ENCODE measurements at regions not wholly inside any gene's neighbourhood (a gene's known extent, or its start where the extent isn't known, plus 50 kb on each side); places are given as distances from the start of the nearest gene placed in this dataset.

DNA sequence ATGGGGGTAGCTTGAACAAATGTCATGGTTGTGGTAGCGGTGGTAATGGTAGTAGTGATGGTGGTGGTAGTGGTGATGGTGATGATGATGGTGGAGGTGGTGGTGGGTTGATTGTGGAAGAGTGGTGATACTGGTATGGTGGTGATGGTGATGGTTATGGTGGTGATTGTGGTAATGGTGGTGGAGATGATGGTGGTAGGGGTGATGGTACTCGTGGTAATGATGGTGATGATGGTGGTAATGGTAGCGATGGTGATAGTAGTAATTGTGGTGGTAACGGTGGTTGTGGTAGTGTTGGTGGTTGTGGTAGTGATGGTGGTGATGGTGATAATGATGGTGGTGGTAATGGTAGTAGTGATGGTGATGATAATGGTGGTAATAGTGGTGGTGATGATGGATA is 65.7 kb upstream of the SDK1 start:
- ChIA-PET CTCF (interaction anchor here (0.5 to 1.3 kb wide), 2 partner anchors 37 to 1895 kb away, joined by 3 read pairs; no protein-coding TSS in a partner anchor), POLR2A (no interaction called here)
- Histone ChIP-seq H3K9me3 (ENCODE audit: control extremely low read depth in 1 of 5, control insufficient read depth in 4 of 5, insufficient read depth in 2 of 5, low read depth in 1 of 5, low read length in 4 of 5) (peaks cover 0 to 14% (median 4%) of the 10 kb centered on the region in 5 experiments), H3K27me3 (replicated peaks in 2 of 5; ENCODE audit: control insufficient read depth in 4 of 5, insufficient read depth in 5 of 5, low read length in 4 of 5) (no peaks in the 10 kb centered on the region), H3K4me1 (ENCODE audit: control extremely low read depth in 1 of 4, control insufficient read depth in 4 of 4, insufficient read depth in 4 of 4, low read length in 3 of 4) (no peaks in the 10 kb centered on the region), H3K36me3 (ENCODE audit: control insufficient read depth in 4 of 4, insufficient read depth in 4 of 4, low read length in 3 of 4) (no peaks in the 10 kb centered on the region), H3K4me3 (ENCODE audit: control insufficient read depth in 1 of 7, extremely low read depth in 1 of 7, insufficient read depth in 4 of 7, low read depth in 2 of 7, low read length in 6 of 7) (no peak overlapping the region), H3K27ac (ENCODE audit: insufficient read depth in 1 of 2, low read depth in 1 of 2, low read length in 2 of 2, poor library complexity in 1 of 2, severe bottlenecking in 2 of 2) (no peak overlapping the region)
- DNase-seq: no peak
- WGBS (ENCODE audit: insufficient coverage): 100% methylated on average over 4 of the region's 4 CpGs

- H3K27ac ChIP-seq (ENCODE audit: insufficient read depth in 1 of 2, low read depth in 1 of 2, low read length in 2 of 2, poor library complexity in 1 of 2, severe bottlenecking in 2 of 2): no peak overlapping the region
- no peaks in the 10 kb centered on the region for H3K27me3 ChIP-seq (replicated peaks in 2 of 5; ENCODE audit: control insufficient read depth in 4 of 5, insufficient read depth in 5 of 5, low read length in 4 of 5)
- H3K4me3 ChIP-seq (ENCODE audit: control insufficient read depth in 1 of 7, extremely low read depth in 1 of 7, insufficient read depth in 4 of 7, low read depth in 2 of 7, low read length in 6 of 7): no peak overlapping the region
- ChIA-PET POLR2A (no interaction called here), CTCF (interaction anchor here (1.3 kb wide), 1 partner anchor 36 kb away, joined by 3 read pairs; no protein-coding TSS in a partner anchor)
- no peak for DNase-seq
- H3K9me3 ChIP-seq (ENCODE audit: control extremely low read depth in 1 of 5, control insufficient read depth in 4 of 5, insufficient read depth in 2 of 5, low read depth in 1 of 5, low read length in 4 of 5): peaks cover 0 to 14% (median 4%) of the 10 kb centered on the region in 5 experiments
- H3K4me1 ChIP-seq (ENCODE audit: control extremely low read depth in 1 of 4, control insufficient read depth in 4 of 4, insufficient read depth in 4 of 4, low read length in 3 of 4): no peaks in the 10 kb centered on the region
- H3K36me3 ChIP-seq (ENCODE audit: control insufficient read depth in 4 of 4, insufficient read depth in 4 of 4, low read length in 3 of 4): no peaks in the 10 kb centered on the region
Measured at GRCh38 chr7:3236268-3236667, 64.8 kb upstream of the SDK1 start.

GRCh38 chr7:3238525-3239210 is 62.4 kb upstream of the SDK1 start:
- Histone ChIP-seq H3K9me3 (ENCODE audit: control extremely low read depth in 1 of 5, control insufficient read depth in 4 of 5, insufficient read depth in 2 of 5, low read depth in 1 of 5, low read length in 4 of 5) (peaks cover 0 to 14% (median 4%) of the 10 kb centered on the region in 5 experiments), H3K4me1 (ENCODE audit: control extremely low read depth in 1 of 4, control insufficient read depth in 4 of 4, insufficient read depth in 4 of 4, low read length in 3 of 4) (no peaks in the 10 kb centered on the region), H3K4me3 (ENCODE audit: control insufficient read depth in 1 of 7, extremely low read depth in 1 of 7, insufficient read depth in 4 of 7, low read depth in 2 of 7, low read length in 6 of 7) (no peak overlapping the region), H3K36me3 (ENCODE audit: control insufficient read depth in 4 of 4, insufficient read depth in 4 of 4, low read length in 3 of 4) (no peaks in the 10 kb centered on the region), H3K27ac (ENCODE audit: insufficient read depth in 1 of 2, low read depth in 1 of 2, low read length in 2 of 2, poor library complexity in 1 of 2, severe bottlenecking in 2 of 2) (no peak overlapping the region), H3K27me3 (replicated peaks in 2 of 5; ENCODE audit: control insufficient read depth in 4 of 5, insufficient read depth in 5 of 5, low read length in 4 of 5) (no peaks in the 10 kb centered on the region)
- ChIA-PET POLR2A (no interaction called here), CTCF (interaction anchor here (0.8 kb wide), 1 partner anchor 20 kb away, joined by 3 read pairs; no protein-coding TSS in a partner anchor)
- no peak for DNase-seq
- 100% methylated on average over 1 of the region's 3 CpGs for WGBS (ENCODE audit: insufficient coverage)

- POLR2A ChIA-PET: no interaction called here
- H3K4me3 ChIP-seq (ENCODE audit: control insufficient read depth in 1 of 7, extremely low read depth in 1 of 7, insufficient read depth in 4 of 7, low read depth in 2 of 7, low read length in 6 of 7): no peak overlapping the region
- H3K4me1 ChIP-seq (ENCODE audit: control extremely low read depth in 1 of 4, control insufficient read depth in 4 of 4, insufficient read depth in 4 of 4, low read length in 3 of 4): no peaks in the 10 kb centered on the region
- no peaks in the 10 kb centered on the region for H3K27me3 ChIP-seq (replicated peaks in 2 of 5; ENCODE audit: control insufficient read depth in 4 of 5, insufficient read depth in 5 of 5, low read length in 4 of 5)
- no peaks in the 10 kb centered on the region for H3K36me3 ChIP-seq (ENCODE audit: control insufficient read depth in 4 of 4, insufficient read depth in 4 of 4, low read length in 3 of 4)
- CTCF ChIA-PET: no interaction called here
- DNase-seq: no peak
- H3K27ac ChIP-seq (ENCODE audit: insufficient read depth in 1 of 2, low read depth in 1 of 2, low read length in 2 of 2, poor library complexity in 1 of 2, severe bottlenecking in 2 of 2): no peak overlapping the region
- peaks cover 0 to 14% (median 4%) of the 10 kb centered on the region in 5 experiments for H3K9me3 ChIP-seq (ENCODE audit: control extremely low read depth in 1 of 5, control insufficient read depth in 4 of 5, insufficient read depth in 2 of 5, low read depth in 1 of 5, low read length in 4 of 5)
- 97% methylated on average over 9 of the region's 12 CpGs for WGBS (ENCODE audit: insufficient coverage)
Measured at GRCh38 chr7:3239291-3239691, 61.8 kb upstream of the SDK1 start.

DNA sequence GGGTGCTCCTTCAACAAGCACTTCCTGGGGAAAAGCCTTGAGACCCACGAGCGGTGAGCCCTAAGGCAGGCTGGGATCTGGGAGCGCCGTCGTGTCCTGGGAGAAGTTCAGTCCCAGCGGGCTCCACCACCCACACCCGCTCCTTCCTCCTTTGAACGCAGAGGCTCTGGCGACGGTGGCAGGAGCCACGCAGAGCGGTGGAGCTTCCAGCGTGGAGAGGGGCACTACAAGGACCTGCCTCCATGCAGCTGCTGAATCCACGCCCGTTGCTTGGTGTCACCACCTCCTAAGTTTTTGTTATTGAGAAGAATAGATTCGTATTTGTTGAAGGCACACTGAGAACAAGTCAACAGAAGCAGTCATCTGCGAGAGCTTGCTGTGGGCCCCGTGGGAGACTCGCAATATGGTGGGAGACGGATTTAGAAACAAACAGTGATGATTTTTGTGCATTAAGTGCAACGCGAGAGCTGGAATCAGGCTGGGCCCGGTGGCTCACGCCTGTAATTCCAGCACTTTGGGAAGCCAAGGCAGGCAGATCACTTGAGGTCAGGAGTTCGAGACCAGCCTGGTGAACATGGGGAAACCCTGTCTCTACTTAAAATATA is 60.1 kb upstream of the SDK1 start:
- 95% methylated on average over 21 of the region's 25 CpGs for WGBS (ENCODE audit: insufficient coverage)
- H3K27ac ChIP-seq (ENCODE audit: insufficient read depth in 1 of 2, low read depth in 1 of 2, low read length in 2 of 2, poor library complexity in 1 of 2, severe bottlenecking in 2 of 2): no peak overlapping the region
- no peaks in the 10 kb centered on the region for H3K36me3 ChIP-seq (ENCODE audit: control insufficient read depth in 4 of 4, insufficient read depth in 4 of 4, low read length in 3 of 4)
- H3K27me3 ChIP-seq (replicated peaks in 2 of 5; ENCODE audit: control insufficient read depth in 4 of 5, insufficient read depth in 5 of 5, low read length in 4 of 5): no peaks in the 10 kb centered on the region
- H3K9me3 ChIP-seq (ENCODE audit: control extremely low read depth in 1 of 5, control insufficient read depth in 4 of 5, insufficient read depth in 2 of 5, low read depth in 1 of 5, low read length in 4 of 5): peaks cover 0 to 8% (median 5%) of the 10 kb centered on the region in 5 experiments
- H3K4me1 ChIP-seq (ENCODE audit: control extremely low read depth in 1 of 4, control insufficient read depth in 4 of 4, insufficient read depth in 4 of 4, low read length in 3 of 4): no peaks in the 10 kb centered on the region
- H3K4me3 ChIP-seq (ENCODE audit: control insufficient read depth in 1 of 7, extremely low read depth in 1 of 7, insufficient read depth in 4 of 7, low read depth in 2 of 7, low read length in 6 of 7): no peak overlapping the region
- CTCF ChIA-PET: interaction anchor here (1.4 kb wide), 1 partner anchor 16 kb away, joined by 3 read pairs; no protein-coding TSS in a partner anchor
- DNase-seq: no peak
- POLR2A ChIA-PET: no interaction called here

- WGBS (ENCODE audit: insufficient coverage): 97% methylated on average over 3 of the region's 6 CpGs
- Histone ChIP-seq H3K9me3 (ENCODE audit: control extremely low read depth in 1 of 5, control insufficient read depth in 4 of 5, insufficient read depth in 2 of 5, low read depth in 1 of 5, low read length in 4 of 5) (peaks cover 0 to 7% (median 0%) of the 10 kb centered on the region in 5 experiments), H3K36me3 (ENCODE audit: control insufficient read depth in 4 of 4, insufficient read depth in 4 of 4, low read length in 3 of 4) (no peaks in the 10 kb centered on the region), H3K4me3 (ENCODE audit: control insufficient read depth in 1 of 7, extremely low read depth in 1 of 7, insufficient read depth in 4 of 7, low read depth in 2 of 7, low read length in 6 of 7) (no peak overlapping the region), H3K27me3 (replicated peaks in 2 of 5; ENCODE audit: control insufficient read depth in 4 of 5, insufficient read depth in 5 of 5, low read length in 4 of 5) (no peaks in the 10 kb centered on the region), H3K27ac (ENCODE audit: insufficient read depth in 1 of 2, low read depth in 1 of 2, low read length in 2 of 2, poor library complexity in 1 of 2, severe bottlenecking in 2 of 2) (no peak overlapping the region), H3K4me1 (ENCODE audit: control extremely low read depth in 1 of 4, control insufficient read depth in 4 of 4, insufficient read depth in 4 of 4, low read length in 3 of 4) (no peaks in the 10 kb centered on the region)
- ChIA-PET POLR2A (no interaction called here), CTCF (interaction anchor here (1.4 kb wide), 1 partner anchor 15 kb away, joined by 3 read pairs; no protein-coding TSS in a partner anchor)
- DNase-seq: no peak
Measured at GRCh38 chr7:3241686-3242258, 59.3 kb upstream of the SDK1 start.

- no peaks in the 10 kb centered on the region for H3K27me3 ChIP-seq (replicated peaks in 2 of 5; ENCODE audit: control insufficient read depth in 4 of 5, insufficient read depth in 5 of 5, low read length in 4 of 5)
- H3K36me3 ChIP-seq (ENCODE audit: control insufficient read depth in 4 of 4, insufficient read depth in 4 of 4, low read length in 3 of 4): no peaks in the 10 kb centered on the region
- ChIA-PET CTCF (no interaction called here), POLR2A (no interaction called here)
- no peaks in the 10 kb centered on the region for H3K4me1 ChIP-seq (ENCODE audit: control extremely low read depth in 1 of 4, control insufficient read depth in 4 of 4, insufficient read depth in 4 of 4, low read length in 3 of 4)
- DNase-seq: no peak
- H3K4me3 ChIP-seq (ENCODE audit: control insufficient read depth in 1 of 7, extremely low read depth in 1 of 7, insufficient read depth in 4 of 7, low read depth in 2 of 7, low read length in 6 of 7): no peak overlapping the region
- no peak overlapping the region for H3K27ac ChIP-seq (ENCODE audit: insufficient read depth in 1 of 2, low read depth in 1 of 2, low read length in 2 of 2, poor library complexity in 1 of 2, severe bottlenecking in 2 of 2)
- 100% methylated on average over 1 of the region's 2 CpGs for WGBS (ENCODE audit: insufficient coverage)
- H3K9me3 ChIP-seq (ENCODE audit: control extremely low read depth in 1 of 5, control insufficient read depth in 4 of 5, insufficient read depth in 2 of 5, low read depth in 1 of 5, low read length in 4 of 5): peaks cover 0 to 6% (median 0%) of the 10 kb centered on the region in 5 experiments
Measured at GRCh38 chr7:3242398-3242972, 58.6 kb upstream of the SDK1 start.
